Lung microvascular endothelial cell (primary cell): ENCODE measurements at regions not wholly inside any gene's neighbourhood (a gene's known extent, or its start where the extent isn't known, plus 50 kb on each side); places are given as distances from the start of the nearest gene placed in this dataset.
"Not testable (repeated sequence)": the region's sequence is repeated elsewhere in the genome, so short reads cannot be mapped to it uniquely, and the experiment has no call there.

Source experiments
- DNase-seq, 2 donors: peaks; one replicate each; pipeline versions ENCODE4 v3.0.0 to v3.0.0-alpha.2; 2010; ENCODE audit warnings: low read depth in 2 of 2

- DNase-seq, result not testable (repeated sequence)
Measured at GRCh38 chr4:11947629-11948028, 518.9 kb upstream of the HS3ST1 start.

GRCh38 chr4:11937941-11938340, 509.2 kb upstream of the HS3ST1 start:
- DNase-seq, result no peak

GRCh38 chr4:11931266-11931820, 502.6 kb upstream of the HS3ST1 start:
- no peak for DNase-seq

GRCh38 chr4:11929080-11929479, 500.4 kb upstream of the HS3ST1 start:
- no peak for DNase-seq

- no peak for DNase-seq
Measured at GRCh38 chr4:11919316-11919715, 490.6 kb upstream of the HS3ST1 start.

GRCh38 chr4:11914406-11914805, 485.7 kb upstream of the HS3ST1 start:
- DNase-seq, result peak; percentile 51 to 75

- DNase-seq, result peak in 1 of 2 donors; percentile 29
Measured at GRCh38 chr4:11912886-11913285, 484.2 kb upstream of the HS3ST1 start.

GRCh38 chr4:11910812-11911211, 482.1 kb upstream of the HS3ST1 start:
- DNase-seq, result no peak

- no peak for DNase-seq
Measured at GRCh38 chr4:11908712-11909111, 480.0 kb upstream of the HS3ST1 start.

- DNase-seq, result no peak
Measured at GRCh38 chr4:11908205-11908604, 479.5 kb upstream of the HS3ST1 start.

GRCh38 chr4:11904846-11905739, 476.4 kb upstream of the HS3ST1 start:
- DNase-seq, result peak; percentile 25 to 89

GRCh38 chr4:11904117-11904535, 475.4 kb upstream of the HS3ST1 start:
- peak; percentile 83 to 98 for DNase-seq

GRCh38 chr4:11901089-11901488, 472.4 kb upstream of the HS3ST1 start:
- DNase-seq, result no peak

GRCh38 chr4:11900359-11900758, 471.7 kb upstream of the HS3ST1 start:
- DNase-seq, result no peak

- no peak for DNase-seq
Measured at GRCh38 chr4:11898796-11899195, 470.1 kb upstream of the HS3ST1 start.

GRCh38 chr4:11895766-11896165, 467.1 kb upstream of the HS3ST1 start:
- DNase-seq, result no peak

GRCh38 chr4:11894977-11895376, 466.3 kb upstream of the HS3ST1 start:
- peak in 1 of 2 donors; percentile 63 for DNase-seq

GRCh38 chr4:11894221-11894620, 465.5 kb upstream of the HS3ST1 start:
- no peak for DNase-seq

GRCh38 chr4:11889099-11889498, 460.4 kb upstream of the HS3ST1 start:
- no peak for DNase-seq

GRCh38 chr4:11881947-11882346, 453.3 kb upstream of the HS3ST1 start:
- peak in 1 of 2 donors; percentile 20 for DNase-seq

- DNase-seq, result no peak
Measured at GRCh38 chr4:11881364-11881763, 452.7 kb upstream of the HS3ST1 start.

GRCh38 chr4:11878241-11878640, 449.5 kb upstream of the HS3ST1 start:
- peak in 1 of 2 donors; percentile 36 for DNase-seq

- no peak for DNase-seq
Measured at GRCh38 chr4:11876104-11876503, 447.4 kb upstream of the HS3ST1 start.
